H4 (cell line): ENCODE measurements at regions not wholly inside any gene's neighbourhood (a gene's known extent, or its start where the extent isn't known, plus 50 kb on each side); places are given as distances from the start of the nearest gene placed in this dataset.
A peak's percentile ranks its signal among the peaks of the same experiment; 100 is the strongest.

Source experiments
- DNase-seq: peaks from one replicate; pipeline ENCODE4 v3.0.0-alpha.2; 2015; ENCODE audit warnings: low spot score

DNA sequence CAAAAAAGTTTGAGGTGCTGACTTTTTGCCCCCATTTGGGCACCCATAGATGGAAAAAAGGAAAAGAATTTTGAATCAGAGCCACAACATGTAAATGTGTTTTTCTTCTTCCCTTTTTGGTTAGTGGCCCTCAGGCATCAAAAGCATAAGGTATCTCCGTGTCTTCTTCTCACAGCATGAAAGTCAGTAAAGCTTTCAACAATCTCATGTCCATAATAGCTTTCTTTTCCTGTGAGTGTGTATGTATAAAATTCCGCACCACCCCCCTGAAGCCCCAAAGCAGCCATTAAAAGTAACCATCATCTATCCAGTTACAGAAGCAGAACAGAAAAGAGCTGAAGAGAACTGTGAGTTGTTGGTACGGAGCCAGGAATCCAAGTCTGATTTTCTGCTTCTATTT, 1539.7 kb upstream of the ACVR2A start:
- DNase-seq = no peak

DNA sequence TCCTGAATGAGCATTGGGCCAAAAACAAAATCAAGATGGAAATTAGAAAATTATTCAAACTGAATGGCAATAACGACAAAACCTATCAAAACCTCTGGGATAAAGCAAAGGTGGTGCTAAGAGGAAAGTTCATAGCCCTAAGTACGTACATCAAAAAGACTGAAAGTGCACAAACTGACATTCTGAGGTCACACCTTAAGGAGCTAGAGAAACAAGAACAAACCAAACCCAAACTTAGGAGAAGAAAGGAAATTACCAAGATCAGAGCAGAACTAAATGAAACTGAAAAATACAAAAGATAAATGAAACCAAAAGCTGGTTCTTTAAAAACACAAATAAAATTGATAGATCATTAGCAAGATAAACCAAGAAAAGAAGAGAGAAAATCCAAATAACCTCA, 1543.5 kb upstream of the ACVR2A start:
- no peak for DNase-seq

GRCh38 chr2:146295080-146295670, 1549.7 kb upstream of the ACVR2A start:
- DNase-seq = peak; percentile 30

- DNase-seq = no peak
Observed at GRCh38 chr2:146287281-146287680, 1557.5 kb upstream of the ACVR2A start.

- no peak for DNase-seq
Observed at GRCh38 chr2:146278881-146279280, 1565.9 kb upstream of the ACVR2A start.

- no peak for DNase-seq
Observed at GRCh38 chr2:146271131-146271831, 1573.5 kb upstream of the ACVR2A start.

GRCh38 chr2:146270618-146271017, 1574.2 kb upstream of the ACVR2A start:
- no peak for DNase-seq

- DNase-seq = no peak
Observed at GRCh38 chr2:146267093-146267492, 1577.7 kb upstream of the ACVR2A start.

DNA sequence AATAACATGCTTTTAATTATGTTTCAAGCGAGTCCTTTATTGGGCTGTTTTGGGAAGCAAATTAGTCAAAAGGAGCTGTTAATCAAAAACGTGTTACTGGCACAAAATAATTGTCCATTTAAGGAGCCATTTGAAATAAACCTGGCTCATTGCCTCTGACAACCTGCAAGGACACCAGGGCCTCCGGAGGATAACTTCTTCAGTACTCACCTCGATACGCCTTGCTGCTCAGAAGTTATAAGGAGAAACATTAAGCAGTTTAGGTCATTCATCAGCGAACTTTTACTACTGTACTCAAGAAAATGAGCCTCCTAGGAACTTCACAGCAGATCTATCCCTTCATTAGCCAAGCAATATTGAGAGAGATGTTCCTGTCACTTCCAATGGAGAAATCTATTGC, 1579.2 kb upstream of the ACVR2A start:
- DNase-seq = no peak

GRCh38 chr2:146262606-146263005, 1582.2 kb upstream of the ACVR2A start:
- no peak for DNase-seq

GRCh38 chr2:146260551-146260950, 1584.3 kb upstream of the ACVR2A start:
- DNase-seq = no peak

GRCh38 chr2:146259816-146260215, 1585.0 kb upstream of the ACVR2A start:
- no peak for DNase-seq

GRCh38 chr2:146258071-146258470, 1586.8 kb upstream of the ACVR2A start:
- DNase-seq = no peak

GRCh38 chr2:146252119-146252518, 1592.7 kb upstream of the ACVR2A start:
- no peak for DNase-seq

DNA sequence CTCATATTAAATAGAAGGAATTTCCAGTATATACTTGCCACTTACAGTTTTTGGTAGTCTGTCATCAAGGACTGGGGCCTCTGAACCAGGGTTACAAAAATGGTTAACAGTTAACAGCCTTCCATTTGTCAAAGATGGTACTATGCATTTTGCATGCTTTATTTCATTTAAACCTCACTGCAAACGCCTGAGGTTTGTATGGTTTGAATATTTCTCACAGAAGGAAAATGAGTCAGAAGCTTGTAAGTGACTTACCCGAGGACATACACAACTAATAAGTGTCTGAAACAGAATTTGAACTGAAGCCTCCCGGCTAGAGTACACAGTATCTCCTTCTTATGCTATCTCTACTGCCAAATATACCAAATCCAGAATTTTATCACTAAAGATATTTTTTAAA, 1593.5 kb upstream of the ACVR2A start:
- DNase-seq = no peak

- DNase-seq = no peak
Observed at GRCh38 chr2:146246736-146247523, 1597.9 kb upstream of the ACVR2A start.

- no peak for DNase-seq
Observed at GRCh38 chr2:146246002-146246735, 1598.7 kb upstream of the ACVR2A start.

GRCh38 chr2:146244830-146245229, 1600.0 kb upstream of the ACVR2A start:
- no peak for DNase-seq

- no peak for DNase-seq
Observed at GRCh38 chr2:146244131-146244530, 1600.7 kb upstream of the ACVR2A start.

- DNase-seq = no peak
Observed at GRCh38 chr2:146241023-146241422, 1603.8 kb upstream of the ACVR2A start.

- no peak for DNase-seq
Observed at GRCh38 chr2:146240391-146240790, 1604.4 kb upstream of the ACVR2A start.

DNA sequence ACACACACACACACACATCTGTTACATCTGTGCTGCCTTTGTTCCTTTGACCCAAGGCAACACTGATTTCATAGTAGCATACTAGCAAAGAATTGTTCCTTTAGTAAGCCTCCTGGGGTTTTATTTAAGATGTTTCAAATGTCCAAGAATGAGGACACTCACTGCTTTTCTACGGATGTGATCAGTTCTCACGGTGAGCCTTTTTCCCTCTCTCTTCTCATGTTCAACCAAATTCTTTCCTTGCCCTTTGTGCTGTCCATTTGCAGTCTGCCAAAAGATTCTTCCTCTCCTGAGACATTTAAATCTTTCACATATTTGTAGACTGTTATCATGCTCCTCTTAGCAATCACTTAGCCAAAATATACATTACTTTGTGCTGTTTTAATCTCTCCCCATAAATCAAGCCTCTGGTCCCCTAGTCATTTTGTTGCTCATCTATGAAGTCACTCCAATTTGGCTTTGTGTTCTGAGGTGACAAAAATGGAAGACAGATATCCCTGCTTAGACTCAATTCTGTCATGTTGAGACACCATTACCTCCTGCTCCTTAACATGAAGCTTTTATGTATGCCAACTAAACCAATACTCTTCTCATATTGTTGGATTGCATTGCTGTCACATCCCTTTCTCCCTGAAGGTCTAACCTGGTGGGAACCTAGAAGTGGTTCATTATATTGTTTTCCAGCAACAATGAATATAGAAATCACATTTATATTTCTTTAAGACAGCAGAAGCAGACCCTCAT, 1605.3 kb upstream of the ACVR2A start:
- DNase-seq = no peak
